Upper lobe of right lung (tissue), 1 donor: ENCODE measurements at regions not wholly inside any gene's neighbourhood (a gene's known extent, or its start where the extent isn't known, plus 50 kb on each side); places are given as distances from the start of the nearest gene placed in this dataset.

Experiments
- ATAC-seq: fragments of 200-7000 bp; cut with Tn5 transposase; one replicate; pipeline ENCODE4 v1.9.1; 2020; ENCODE audit warnings: mild to moderate bottlenecking, moderate library complexity
- DNase-seq: peaks from one replicate; pipeline ENCODE4 v3.0.0-alpha.2; 2020
- H3K27ac ChIP-seq: fragments of 200-600 bp; one replicate; pipeline ENCODE4 v1.8.0; 2022
- H3K27me3 ChIP-seq: fragments of 200-600 bp; one replicate; pipeline ENCODE4 v1.8.0; 2022; ENCODE audit warnings: mild to moderate bottlenecking
- H3K36me3 ChIP-seq: fragments of 200-600 bp; one replicate; pipeline ENCODE4 v1.8.0; 2022
- H3K4me1 ChIP-seq: fragments of 200-600 bp; one replicate; pipeline ENCODE4 v1.8.0; 2022
- H3K4me3 ChIP-seq: fragments of 200-600 bp; one replicate; pipeline ENCODE4 v1.8.0; 2022; ENCODE audit warnings: mild to moderate bottlenecking
- H3K9me3 ChIP-seq: fragments of 200-600 bp; one replicate; pipeline ENCODE4 v1.8.0; 2022
- CTCF ChIP-seq: fragments of 200-600 bp; IDR thresholded peaks from one replicate; pipeline ENCODE4 v1.8.0; 2022; ENCODE audit warnings: antibody characterized with exemption
- intact Hi-C: fragments of 100-400 bp; cut with DNase I; formaldehyde crosslinking; loops from one replicate; pipeline ENCODE4 v1.11.0; 2022
- donor health status: DM: no; HTN: yes; CAD: no; lungs with severe emphysema.

GRCh38 chr20:53816872-53817398 lies 223.3 kb upstream of the ZNF217 start:
- ATAC-seq = no peak
- H3K36me3 ChIP-seq = no peaks in the 10 kb centered on the region
- H3K27ac ChIP-seq = no peak overlapping the region
- TF ChIP-seq CTCF = no peak
- H3K4me1 ChIP-seq = no peaks in the 10 kb centered on the region
- intact Hi-C loops = no loop called here
- H3K4me3 ChIP-seq = no peak overlapping the region
- no peak for DNase-seq
- H3K27me3 ChIP-seq = no peaks in the 10 kb centered on the region
- H3K9me3 ChIP-seq = no peaks in the 10 kb centered on the region

GRCh38 chr20:53815509-53815908 lies 221.9 kb upstream of the ZNF217 start:
- intact Hi-C loops = no loop called here
- no peaks in the 10 kb centered on the region for H3K4me1 ChIP-seq
- H3K4me3 ChIP-seq = no peak overlapping the region
- no peaks in the 10 kb centered on the region for H3K9me3 ChIP-seq
- H3K27me3 ChIP-seq = no peaks in the 10 kb centered on the region
- no peak for ATAC-seq
- no peak for TF ChIP-seq CTCF
- H3K36me3 ChIP-seq = no peaks in the 10 kb centered on the region
- no peak overlapping the region for H3K27ac ChIP-seq
- DNase-seq = no peak

GRCh38 chr20:53814060-53814459 lies 220.4 kb upstream of the ZNF217 start:
- intact Hi-C loops = no loop called here
- no peak overlapping the region for H3K4me3 ChIP-seq
- no peak for TF ChIP-seq CTCF
- no peaks in the 10 kb centered on the region for H3K27me3 ChIP-seq
- H3K27ac ChIP-seq = no peak overlapping the region
- ATAC-seq (no peak), DNase-seq (no peak)
- no peaks in the 10 kb centered on the region for H3K36me3 ChIP-seq
- H3K9me3 ChIP-seq = no peaks in the 10 kb centered on the region
- no peaks in the 10 kb centered on the region for H3K4me1 ChIP-seq

GRCh38 chr20:53813636-53814035 lies 220.0 kb upstream of the ZNF217 start:
- Histone ChIP-seq H3K36me3 (no peaks in the 10 kb centered on the region), H3K27me3 (no peaks in the 10 kb centered on the region), H3K4me3 (no peak overlapping the region), H3K9me3 (no peaks in the 10 kb centered on the region), H3K4me1 (no peaks in the 10 kb centered on the region), H3K27ac (no peak overlapping the region)
- intact Hi-C loops = no loop called here
- DNase-seq = no peak
- no peak for ATAC-seq
- TF ChIP-seq CTCF = no peak

GRCh38 chr20:53811577-53811976 lies 217.9 kb upstream of the ZNF217 start:
- no peak for TF ChIP-seq CTCF
- no peaks in the 10 kb centered on the region for H3K36me3 ChIP-seq
- no peak overlapping the region for H3K27ac ChIP-seq
- DNase-seq (no peak), ATAC-seq (no peak)
- no peaks in the 10 kb centered on the region for H3K9me3 ChIP-seq
- intact Hi-C loops = no loop called here
- no peaks in the 10 kb centered on the region for H3K27me3 ChIP-seq
- H3K4me1 ChIP-seq = no peaks in the 10 kb centered on the region
- H3K4me3 ChIP-seq = no peak overlapping the region
